ENCODE measurements at regions not wholly inside any gene's neighbourhood (a gene's known extent, or its start where the extent isn't known, plus 50 kb on each side); places are given as distances from the start of the nearest gene placed in this dataset.
A peak's percentile ranks its signal among the peaks of the same experiment; 100 is the strongest.

DNA sequence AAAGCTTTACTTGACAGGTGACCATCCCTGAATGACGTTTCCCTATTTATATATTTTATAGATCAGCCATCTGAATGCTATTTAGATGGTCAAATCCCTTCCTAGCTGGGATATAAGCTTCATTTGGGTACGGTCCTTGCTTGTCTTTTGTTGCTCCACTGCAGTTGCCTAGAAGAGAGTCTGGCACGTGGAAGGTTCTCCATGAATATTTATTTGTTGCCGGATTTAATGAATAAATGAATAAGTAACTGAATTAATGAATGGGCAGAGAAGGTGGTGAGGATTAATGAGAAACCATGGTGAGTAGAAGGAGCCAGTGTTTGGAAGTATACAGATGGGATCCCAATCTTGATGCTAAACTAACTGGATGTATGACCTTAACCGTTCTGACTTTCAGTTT, 222.1 kb downstream of the LPIN1 start:
- no peak overlapping the region for H3K4me3 ChIP-seq (ENCODE audit: control insufficient read depth in 2 of 3, extremely low read depth in 1 of 3, insufficient read depth in 2 of 3, low read depth in 1 of 3, low read length in 3 of 3)
- peaks cover 28% of the 10 kb centered on the region for H3K4me1 ChIP-seq (ENCODE audit: control insufficient read depth, extremely low read depth, insufficient read depth, low read length)
- no peak overlapping the region for H3K9ac ChIP-seq (ENCODE audit: control insufficient read depth, extremely low read depth, insufficient read depth, low read length)
- no peaks in the 10 kb centered on the region for H3K27me3 ChIP-seq (ENCODE audit: control insufficient read depth, extremely low read depth, insufficient read depth, low read length)
- FAIRE-seq, result no peak
- dilution Hi-C loops (cut with MboI; ENCODE audit: extremely low pct_ligation_motif_present, low sequenced_read_pairs), result no loop called here
- H3K27ac ChIP-seq (ENCODE audit: control insufficient read depth, insufficient read depth, low read length), result no peak overlapping the region
- H3K79me2 ChIP-seq (ENCODE audit: control insufficient read depth, insufficient read depth, low read length), result no peaks in the 10 kb centered on the region
- H3K9me1 ChIP-seq (ENCODE audit: control insufficient read depth, extremely low read depth, insufficient read depth, low read length), result no peaks in the 10 kb centered on the region
- H4K20me1 ChIP-seq (ENCODE audit: control insufficient read depth, extremely low read depth, insufficient read depth, low read length), result no peaks in the 10 kb centered on the region
- peak overlapping the region; percentile 30 for H3K4me2 ChIP-seq (ENCODE audit: control insufficient read depth, extremely low read depth, insufficient read depth, low read depth, low read length)
- no peaks in the 10 kb centered on the region for H3K36me3 ChIP-seq (ENCODE audit: control insufficient read depth in 2 of 2, extremely low read depth in 1 of 2, insufficient read depth in 2 of 2, low read length in 2 of 2)
- H2AFZ ChIP-seq (ENCODE audit: control insufficient read depth, low read length), result no peak overlapping the region
- H3K9me3 ChIP-seq (ENCODE audit: control insufficient read depth, low read depth, low read length), result peaks cover under 1% of the 10 kb centered on the region
- TF ChIP-seq, protein P1, sequence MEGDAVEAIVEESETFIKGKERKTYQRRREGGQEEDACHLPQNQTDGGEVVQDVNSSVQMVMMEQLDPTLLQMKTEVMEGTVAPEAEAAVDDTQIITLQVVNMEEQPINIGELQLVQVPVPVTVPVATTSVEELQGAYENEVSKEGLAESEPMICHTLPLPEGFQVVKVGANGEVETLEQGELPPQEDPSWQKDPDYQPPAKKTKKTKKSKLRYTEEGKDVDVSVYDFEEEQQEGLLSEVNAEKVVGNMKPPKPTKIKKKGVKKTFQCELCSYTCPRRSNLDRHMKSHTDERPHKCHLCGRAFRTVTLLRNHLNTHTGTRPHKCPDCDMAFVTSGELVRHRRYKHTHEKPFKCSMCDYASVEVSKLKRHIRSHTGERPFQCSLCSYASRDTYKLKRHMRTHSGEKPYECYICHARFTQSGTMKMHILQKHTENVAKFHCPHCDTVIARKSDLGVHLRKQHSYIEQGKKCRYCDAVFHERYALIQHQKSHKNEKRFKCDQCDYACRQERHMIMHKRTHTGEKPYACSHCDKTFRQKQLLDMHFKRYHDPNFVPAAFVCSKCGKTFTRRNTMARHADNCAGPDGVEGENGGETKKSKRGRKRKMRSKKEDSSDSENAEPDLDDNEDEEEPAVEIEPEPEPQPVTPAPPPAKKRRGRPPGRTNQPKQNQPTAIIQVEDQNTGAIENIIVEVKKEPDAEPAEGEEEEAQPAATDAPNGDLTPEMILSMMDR (optimal IDR thresholded peaks at IDR 0.05 in 1 of 3, IDR thresholded peaks at IDR 0.05 in 1 of 3, conservative IDR thresholded peaks at IDR 0.05 in 1 of 3; ENCODE audit: extremely low read depth in 1 of 3, insufficient read depth in 2 of 3, low read length in 3 of 3), result no peak
- TF ChIP-seq EZH2 (IDR thresholded peaks at IDR 0.05; ENCODE audit: low read length), result no peak
- no peak for DNase-seq (ENCODE audit: low read depth, low spot score)

DNA sequence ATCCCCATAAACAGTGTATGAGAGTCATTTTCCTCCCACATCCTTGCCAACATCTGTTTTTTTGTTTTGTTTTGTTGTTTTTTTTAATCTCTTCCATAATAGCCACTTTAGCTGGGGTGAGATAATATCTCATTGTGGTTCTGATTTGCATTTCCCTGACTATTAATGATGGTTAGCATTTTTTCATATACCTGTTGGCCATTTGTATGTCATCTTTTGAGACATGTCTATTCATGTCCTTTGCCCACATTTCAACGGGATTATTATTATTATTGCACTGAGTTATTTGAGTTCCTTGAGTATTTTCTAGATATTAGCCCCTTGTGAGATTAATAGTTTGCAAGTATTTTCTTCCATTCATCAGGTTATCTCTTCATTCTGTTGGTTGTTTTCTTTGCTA, 223.3 kb downstream of the LPIN1 start:
- Histone ChIP-seq H4K20me1 (ENCODE audit: control insufficient read depth, extremely low read depth, insufficient read depth, low read length) (no peaks in the 10 kb centered on the region), H3K36me3 (ENCODE audit: control insufficient read depth in 2 of 2, extremely low read depth in 1 of 2, insufficient read depth in 2 of 2, low read length in 2 of 2) (no peaks in the 10 kb centered on the region), H2AFZ (ENCODE audit: control insufficient read depth, low read length) (no peak overlapping the region), H3K4me3 (ENCODE audit: control insufficient read depth in 2 of 3, extremely low read depth in 1 of 3, insufficient read depth in 2 of 3, low read depth in 1 of 3, low read length in 3 of 3) (no peak overlapping the region), H3K4me2 (ENCODE audit: control insufficient read depth, extremely low read depth, insufficient read depth, low read depth, low read length) (no peak overlapping the region), H3K27ac (ENCODE audit: control insufficient read depth, insufficient read depth, low read length) (no peak overlapping the region), H3K9me1 (ENCODE audit: control insufficient read depth, extremely low read depth, insufficient read depth, low read length) (no peaks in the 10 kb centered on the region), H3K9me3 (ENCODE audit: control insufficient read depth, low read depth, low read length) (peaks cover 2% of the 10 kb centered on the region), H3K79me2 (ENCODE audit: control insufficient read depth, insufficient read depth, low read length) (no peaks in the 10 kb centered on the region), H3K4me1 (ENCODE audit: control insufficient read depth, extremely low read depth, insufficient read depth, low read length) (peaks cover 23% of the 10 kb centered on the region), H3K27me3 (ENCODE audit: control insufficient read depth, extremely low read depth, insufficient read depth, low read length) (no peaks in the 10 kb centered on the region), H3K9ac (ENCODE audit: control insufficient read depth, extremely low read depth, insufficient read depth, low read length) (no peak overlapping the region)
- FAIRE-seq (no peak), DNase-seq (ENCODE audit: low read depth, low spot score) (no peak)
- dilution Hi-C loops (cut with MboI; ENCODE audit: extremely low pct_ligation_motif_present, low sequenced_read_pairs), result no loop called here
- TF ChIP-seq, protein P1 (optimal IDR thresholded peaks at IDR 0.05 in 1 of 3, IDR thresholded peaks at IDR 0.05 in 1 of 3, conservative IDR thresholded peaks at IDR 0.05 in 1 of 3; ENCODE audit: extremely low read depth in 1 of 3, insufficient read depth in 2 of 3, low read length in 3 of 3), result no peak
- TF ChIP-seq EZH2 (IDR thresholded peaks at IDR 0.05; ENCODE audit: low read length), result no peak
